ENCODE measurements at regions not wholly inside any gene's neighbourhood (a gene's known extent, or its start where the extent isn't known, plus 50 kb on each side); places are given as distances from the start of the nearest gene placed in this dataset.

- POLR2A ChIA-PET, result no interaction called here
- no peaks in the 10 kb centered on the region for H3K36me3 ChIP-seq (ENCODE audit: control insufficient read depth, insufficient read depth, low read length)
- no peak for TF ChIP-seq CTCF (IDR thresholded peaks at IDR 0.05; ENCODE audit: insufficient read depth, low read depth, low read length)
- H3K27me3 ChIP-seq (ENCODE audit: control insufficient read depth, insufficient read depth, low read length), result no peaks in the 10 kb centered on the region
- CTCF ChIA-PET, result interaction anchor here (0.8 to 1.3 kb wide), 4 partner anchors 14 to 272 kb away, joined by 3 to 4 read pairs (median 3); no protein-coding TSS in a partner anchor
- DNase-seq (ENCODE audit: low read depth), result no peak
- H3K4me3 ChIP-seq (ENCODE audit: low read depth, low read length), result no peak overlapping the region
Measured at GRCh38 chr2:19138264-19138825, 220.1 kb downstream of the OSR1 start.

- no peak for DNase-seq (ENCODE audit: low read depth)
- CTCF ChIA-PET, result interaction anchor here (0.6 to 1.3 kb wide), 2 partner anchors 13 to 15 kb away, joined by 3 to 4 read pairs; no protein-coding TSS in a partner anchor
Measured at GRCh38 chr2:19137433-19137832, 221.0 kb downstream of the OSR1 start.

GRCh38 chr2:19132967-19133366 lies 225.5 kb downstream of the OSR1 start:
- no peaks in the 10 kb centered on the region for H3K36me3 ChIP-seq (ENCODE audit: control insufficient read depth, insufficient read depth, low read length)
- ChIA-PET CTCF (no interaction called here), POLR2A (no interaction called here)
- TF ChIP-seq CTCF (IDR thresholded peaks at IDR 0.05; ENCODE audit: insufficient read depth, low read depth, low read length), result no peak
- H3K4me3 ChIP-seq (ENCODE audit: low read depth, low read length), result no peak overlapping the region
- no peak for DNase-seq (ENCODE audit: low read depth)
- H3K27me3 ChIP-seq (ENCODE audit: control insufficient read depth, insufficient read depth, low read length), result no peaks in the 10 kb centered on the region

More at GRCh38 chr2:19137433-19137832, 221.0 kb downstream of the OSR1 start:
- no peak overlapping the region for H3K4me3 ChIP-seq (ENCODE audit: low read depth, low read length)
- H3K27me3 ChIP-seq (ENCODE audit: control insufficient read depth, insufficient read depth, low read length), result no peaks in the 10 kb centered on the region
- no peak for TF ChIP-seq CTCF (IDR thresholded peaks at IDR 0.05; ENCODE audit: insufficient read depth, low read depth, low read length)
- H3K36me3 ChIP-seq (ENCODE audit: control insufficient read depth, insufficient read depth, low read length), result no peaks in the 10 kb centered on the region
- POLR2A ChIA-PET, result no interaction called here

GRCh38 chr2:19131871-19132270 lies 226.6 kb downstream of the OSR1 start:
- CTCF ChIA-PET, result interaction anchor here (1.4 kb wide), 1 partner anchor 11 kb away, joined by 5 read pairs; no protein-coding TSS in a partner anchor
- Histone ChIP-seq H3K4me3 (ENCODE audit: low read depth, low read length) (no peak overlapping the region), H3K27me3 (ENCODE audit: control insufficient read depth, insufficient read depth, low read length) (no peaks in the 10 kb centered on the region), H3K36me3 (ENCODE audit: control insufficient read depth, insufficient read depth, low read length) (no peaks in the 10 kb centered on the region)
- POLR2A ChIA-PET, result no interaction called here
- no peak for DNase-seq (ENCODE audit: low read depth)
- TF ChIP-seq CTCF (IDR thresholded peaks at IDR 0.05; ENCODE audit: insufficient read depth, low read depth, low read length), result no peak

- POLR2A ChIA-PET, result no interaction called here
- DNase-seq (ENCODE audit: low read depth), result no peak
- H3K36me3 ChIP-seq (ENCODE audit: control insufficient read depth, insufficient read depth, low read length), result no peaks in the 10 kb centered on the region
- H3K4me3 ChIP-seq (ENCODE audit: low read depth, low read length), result no peak overlapping the region
- TF ChIP-seq CTCF (IDR thresholded peaks at IDR 0.05; ENCODE audit: insufficient read depth, low read depth, low read length), result no peak
- CTCF ChIA-PET, result no interaction called here
- H3K27me3 ChIP-seq (ENCODE audit: control insufficient read depth, insufficient read depth, low read length), result no peaks in the 10 kb centered on the region
Measured at GRCh38 chr2:19128148-19128547, 230.3 kb downstream of the OSR1 start.

Data from BJ (cell line).